ENCODE measurements at regions not wholly inside any gene's neighbourhood (a gene's known extent, or its start where the extent isn't known, plus 50 kb on each side); places are given as distances from the start of the nearest gene placed in this dataset.

- TF ChIP-seq TAF1 (IDR thresholded peaks at IDR 0.05; ENCODE audit: low read depth) (no peak), CTCF (IDR thresholded peaks at IDR 0.05; ENCODE audit: poor library complexity, severe bottlenecking) (no peak), POLR2AphosphoS5 (IDR thresholded peaks at IDR 0.05) (no peak), RAD21 (conservative IDR thresholded peaks at IDR 0.05) (no peak), EP300 (conservative IDR thresholded peaks at IDR 0.05; ENCODE audit: poor library complexity, severe bottlenecking) (no peak), MXI1 (conservative IDR thresholded peaks at IDR 0.05; ENCODE audit: poor library complexity, severe bottlenecking) (no peak), EZH2 (IDR thresholded peaks at IDR 0.05; ENCODE audit: borderline replicate concordance, insufficient read depth, low read length, poor library complexity, severe bottlenecking) (no peak), SMC3 (conservative IDR thresholded peaks at IDR 0.05; ENCODE audit: poor library complexity) (no peak), REST (IDR thresholded peaks at IDR 0.05; ENCODE audit: borderline replicate concordance) (no peak)
These were observed 83.4 kb upstream of the STMND1 start for GRCh38 chr6:17018425-17018824.
